GM23248 (cell line): ENCODE measurements at regions not wholly inside any gene's neighbourhood (a gene's known extent, or its start where the extent isn't known, plus 50 kb on each side); places are given as distances from the start of the nearest gene placed in this dataset.
"Not testable (repeated sequence)": the region's sequence is repeated elsewhere in the genome, so short reads cannot be mapped to it uniquely, and the experiment has no call there.

Source experiments
- DNase-seq: peaks from one replicate; pipeline ENCODE4 v3.0.0-alpha.2; 2015
- H2AFZ ChIP-seq: fragments of 200-600 bp; sonication (generic); 2 replicates; pipeline ENCODE4 v1.6.1; 2016; ENCODE audit warnings: antibody characterized with exemption
- H3F3A ChIP-seq: fragments of 200-600 bp; sonication (generic); 2 replicates; pipeline ENCODE4 v1.6.1; 2016; ENCODE audit warnings: mild to moderate bottlenecking, antibody characterized with exemption, mixed run types; ENCODE audit not compliant: insufficient read depth
- H3K27ac ChIP-seq: fragments of 200-600 bp; sonication (generic); 2 replicates; pipeline ENCODE4 v1.5.1; 2016; ENCODE audit warnings: mild to moderate bottlenecking
- H3K27me3 ChIP-seq: fragments of 200-600 bp; sonication (generic); replicated peaks from 2 replicates; pipeline ENCODE4 v1.6.1; 2016; ENCODE audit warnings: mild to moderate bottlenecking; ENCODE audit not compliant: insufficient read depth
- H3K36me3 ChIP-seq: fragments of 200-600 bp; sonication (generic); 2 replicates; pipeline ENCODE4 v1.6.1; 2016; ENCODE audit warnings: low read depth, mild to moderate bottlenecking
- H3K4me1 ChIP-seq: fragments of 200-600 bp; sonication (generic); 2 replicates; pipeline ENCODE4 v1.6.1; 2016; ENCODE audit warnings: mild to moderate bottlenecking; ENCODE audit not compliant: insufficient read depth
- H3K4me2 ChIP-seq: fragments of 200-600 bp; sonication (generic); one replicate; pipeline ENCODE4 v1.6.1; 2016; ENCODE audit warnings: mild to moderate bottlenecking; ENCODE audit not compliant: unreplicated experiment
- H3K4me3 ChIP-seq: fragments of 200-600 bp; sonication (generic); 2 replicates; pipeline ENCODE4 v1.5.1; 2016; ENCODE audit warnings: mild to moderate bottlenecking
- H3K79me2 ChIP-seq: fragments of 200-600 bp; sonication (generic); 2 replicates; pipeline ENCODE4 v1.6.1; 2016; ENCODE audit warnings: mild to moderate bottlenecking; ENCODE audit not compliant: insufficient read depth
- H3K9ac ChIP-seq: fragments of 200-600 bp; sonication (generic); 2 replicates; pipeline ENCODE4 v1.6.1; 2016; ENCODE audit warnings: mild to moderate bottlenecking
- H3K9me2 ChIP-seq: fragments of 200-600 bp; sonication (generic); 2 replicates; pipeline ENCODE4 v1.6.1; 2016; ENCODE audit warnings: mixed run types, mild to moderate bottlenecking, moderate library complexity; ENCODE audit not compliant: insufficient read depth
- H3K9me3 ChIP-seq: fragments of 200-600 bp; sonication (generic); one replicate; pipeline ENCODE4 v1.6.1; 2017; ENCODE audit warnings: low read depth
- H4K20me1 ChIP-seq: fragments of 200-600 bp; sonication (generic); 2 replicates; pipeline ENCODE4 v1.6.0; 2016; ENCODE audit not compliant: insufficient read depth
- EZH2 ChIP-seq: fragments of 200-600 bp; sonication (generic); IDR thresholded peaks from 2 replicates; pipeline ENCODE4 v1.6.1; 2018; ENCODE audit warnings: antibody characterized with exemption, mild to moderate bottlenecking; ENCODE audit not compliant: insufficient read depth, poor library complexity, severe bottlenecking
- EZH2phosphoT487 ChIP-seq: fragments of 200-600 bp; sonication (generic); IDR thresholded peaks from 2 replicates; pipeline ENCODE4 v1.6.1; 2018; ENCODE audit warnings: antibody characterized with exemption, moderate library complexity, mild to moderate bottlenecking, low read depth; ENCODE audit not compliant: insufficient read depth
- WGBS, 2 experiments: methylation state at CpG; one replicate each; pipeline ENCODE4 v1.1.6; 2015 to 2017; ENCODE audit warnings: low lambda C conversion rate in 2 of 2, low coverage in 1 of 2; ENCODE audit errors: missing lambda C conversion rate in 2 of 2; 5-methylcytosine and 5-hydroxymethylcytosine counted together
- in situ Hi-C: fragments of 300-500 bp; cut with MboI; formaldehyde crosslinking; loops from 2 replicates; pipeline ENCODE4 v1.15.0; 2020

GRCh38 chr7:65269150-65269856 is 104.4 kb upstream of the ZNF92 start:
- peak overlapping the region; percentile 32 for H3K4me2 ChIP-seq
- in situ Hi-C loops: no loop called here
- no peaks in the 10 kb centered on the region for H3K36me3 ChIP-seq
- no peaks in the 10 kb centered on the region for H3K9me2 ChIP-seq
- H3K4me3 ChIP-seq: peak overlapping the region; percentile 36
- H4K20me1 ChIP-seq: no peaks in the 10 kb centered on the region
- no peak overlapping the region for H3K9ac ChIP-seq
- peaks cover 27% of the 10 kb centered on the region for H3K27me3 ChIP-seq
- H3K79me2 ChIP-seq: no peaks in the 10 kb centered on the region
- TF ChIP-seq EZH2 (no peak), EZH2phosphoT487 (no peak)
- 2 to 3% methylated on average over 37 of the region's 37 CpGs for WGBS, 2 experiments
- no peaks in the 10 kb centered on the region for H3K4me1 ChIP-seq
- peak overlapping the region; percentile 60 for H2AFZ ChIP-seq
- H3F3A ChIP-seq: no peaks in the 10 kb centered on the region
- H3K9me3 ChIP-seq: no peaks in the 10 kb centered on the region
- no peak overlapping the region for H3K27ac ChIP-seq
- peak; percentile 20 for DNase-seq

DNA sequence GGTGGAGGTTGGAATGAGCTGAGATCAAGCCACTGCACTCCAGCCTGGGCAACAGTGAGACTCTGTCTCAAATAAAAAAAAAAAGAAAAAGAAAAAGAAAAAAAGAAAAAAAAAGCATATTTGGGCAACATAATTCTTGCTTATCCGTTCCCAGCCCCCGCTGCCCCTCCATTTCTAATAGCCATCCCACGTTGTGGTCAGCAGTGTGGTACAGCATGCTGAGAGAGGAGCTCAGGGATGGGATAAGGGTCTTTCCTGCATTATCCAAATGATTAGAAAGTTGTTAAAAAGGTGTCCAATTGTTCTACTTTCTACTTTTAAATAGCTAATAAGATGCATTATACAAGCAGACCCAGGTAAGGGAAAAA is 104.9 kb upstream of the ZNF92 start:
- no peak overlapping the region for H2AFZ ChIP-seq

GRCh38 chr7:65265933-65266519 is 107.6 kb upstream of the ZNF92 start:
- H3K9me3 ChIP-seq: no peaks in the 10 kb centered on the region
- no peaks in the 10 kb centered on the region for H3K36me3 ChIP-seq
- TF ChIP-seq EZH2phosphoT487: no peak
- no peak for TF ChIP-seq EZH2
- peaks cover 22% of the 10 kb centered on the region for H3K27me3 ChIP-seq
- no peaks in the 10 kb centered on the region for H3K79me2 ChIP-seq
- H3K4me2 ChIP-seq: no peak overlapping the region
- WGBS, 2 experiments: 25 to 28% methylated on average over 7 of the region's 7 CpGs
- no peak for DNase-seq
- no peak overlapping the region for H3K4me3 ChIP-seq
- H3K9ac ChIP-seq: no peak overlapping the region
- no peak overlapping the region for H2AFZ ChIP-seq
- H4K20me1 ChIP-seq: no peaks in the 10 kb centered on the region
- no peaks in the 10 kb centered on the region for H3K9me2 ChIP-seq
- H3K4me1 ChIP-seq: no peaks in the 10 kb centered on the region
- in situ Hi-C loops: no loop called here
- H3K27ac ChIP-seq: no peak overlapping the region
- H3F3A ChIP-seq: no peaks in the 10 kb centered on the region

More for the DNA sequence above, 104.9 kb upstream of the ZNF92 start:
- no peak overlapping the region for H3K4me2 ChIP-seq
- no peak overlapping the region for H3K4me3 ChIP-seq
- H3K27me3 ChIP-seq: peaks cover 27% of the 10 kb centered on the region
- no peaks in the 10 kb centered on the region for H3K9me3 ChIP-seq
- H3F3A ChIP-seq: no peaks in the 10 kb centered on the region
- no peak overlapping the region for H3K9ac ChIP-seq
- no peaks in the 10 kb centered on the region for H4K20me1 ChIP-seq
- no peak overlapping the region for H3K27ac ChIP-seq
- no peaks in the 10 kb centered on the region for H3K36me3 ChIP-seq
- no peak for DNase-seq
- 8 to 12% methylated on average over 3 of the region's 3 CpGs for WGBS, 2 experiments
- TF ChIP-seq EZH2phosphoT487: no peak
- no peaks in the 10 kb centered on the region for H3K4me1 ChIP-seq
- no peaks in the 10 kb centered on the region for H3K9me2 ChIP-seq
- H3K79me2 ChIP-seq: no peaks in the 10 kb centered on the region
- in situ Hi-C loops: no loop called here

DNA sequence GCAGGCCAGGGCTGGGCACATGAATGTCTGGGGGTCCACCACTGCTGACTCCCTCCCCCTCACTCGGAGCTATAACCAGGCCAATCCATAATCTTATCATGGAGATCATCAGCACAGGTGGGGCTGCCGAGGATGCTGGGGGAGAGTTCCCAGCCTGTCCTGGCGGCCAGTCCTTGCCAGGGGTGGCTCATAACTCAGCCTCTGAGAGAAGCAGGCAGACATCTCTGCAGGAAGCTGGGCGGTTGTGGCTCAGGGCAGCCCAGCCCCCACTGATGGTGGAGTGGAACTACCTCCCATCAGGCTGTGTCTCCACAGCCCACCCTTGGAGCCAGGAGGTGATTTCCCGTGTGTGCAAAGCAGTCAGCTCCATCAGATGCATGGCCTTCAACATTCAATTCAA is 109.4 kb upstream of the ZNF92 start:
- Histone ChIP-seq H3K4me2 (no peak overlapping the region), H3K36me3 (no peaks in the 10 kb centered on the region), H3K27ac (no peak overlapping the region), H3K4me3 (no peak overlapping the region), H3K9me2 (no peaks in the 10 kb centered on the region), H4K20me1 (no peaks in the 10 kb centered on the region), H3K27me3 (peaks cover 5% of the 10 kb centered on the region; the same call in 1 of the 2 replicates), H2AFZ (no peak overlapping the region), H3K9me3 (no peaks in the 10 kb centered on the region), H3K9ac (no peak overlapping the region), H3K79me2 (no peaks in the 10 kb centered on the region), H3K4me1 (no peaks in the 10 kb centered on the region), H3F3A (no peaks in the 10 kb centered on the region)
- 35 to 54% methylated on average over 4 to 5 of the region's 5 CpGs for WGBS, 2 experiments
- DNase-seq: no peak
- TF ChIP-seq EZH2 (no peak), EZH2phosphoT487 (no peak)
- in situ Hi-C loops: no loop called here

DNA sequence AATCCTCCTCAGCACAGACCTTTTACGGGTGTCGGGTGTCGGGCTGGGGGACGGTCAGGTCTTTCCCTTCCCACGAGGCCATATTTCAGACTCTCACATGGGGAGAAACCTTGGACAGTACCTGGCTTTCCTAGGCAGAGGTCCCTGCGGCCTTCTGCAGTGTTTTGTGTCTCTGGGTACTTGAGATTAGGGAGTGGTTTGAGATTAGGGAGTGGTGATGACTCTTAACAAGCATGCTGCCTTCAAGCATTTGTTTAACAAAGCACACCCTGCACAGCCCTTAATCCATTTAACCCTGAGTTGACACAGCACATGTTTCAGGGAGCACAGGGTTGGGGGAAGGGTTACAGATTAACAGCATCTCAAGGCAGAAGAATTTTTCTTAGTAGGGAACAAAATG is 113.0 kb upstream of the ZNF92 start:
- H2AFZ ChIP-seq, H3K4me1 ChIP-seq, H3K9me3 ChIP-seq, in situ Hi-C loops, H3K9me2 ChIP-seq, H3K27me3 ChIP-seq, H4K20me1 ChIP-seq, H3K9ac ChIP-seq, H3K4me3 ChIP-seq, DNase-seq, H3K79me2 ChIP-seq, H3K27ac ChIP-seq, H3K36me3 ChIP-seq, H3K4me2 ChIP-seq, H3F3A ChIP-seq: not testable (repeated sequence)
- WGBS, 2 experiments: 0 to 20% methylated on average over 2 to 5 of the region's 6 CpGs

DNA sequence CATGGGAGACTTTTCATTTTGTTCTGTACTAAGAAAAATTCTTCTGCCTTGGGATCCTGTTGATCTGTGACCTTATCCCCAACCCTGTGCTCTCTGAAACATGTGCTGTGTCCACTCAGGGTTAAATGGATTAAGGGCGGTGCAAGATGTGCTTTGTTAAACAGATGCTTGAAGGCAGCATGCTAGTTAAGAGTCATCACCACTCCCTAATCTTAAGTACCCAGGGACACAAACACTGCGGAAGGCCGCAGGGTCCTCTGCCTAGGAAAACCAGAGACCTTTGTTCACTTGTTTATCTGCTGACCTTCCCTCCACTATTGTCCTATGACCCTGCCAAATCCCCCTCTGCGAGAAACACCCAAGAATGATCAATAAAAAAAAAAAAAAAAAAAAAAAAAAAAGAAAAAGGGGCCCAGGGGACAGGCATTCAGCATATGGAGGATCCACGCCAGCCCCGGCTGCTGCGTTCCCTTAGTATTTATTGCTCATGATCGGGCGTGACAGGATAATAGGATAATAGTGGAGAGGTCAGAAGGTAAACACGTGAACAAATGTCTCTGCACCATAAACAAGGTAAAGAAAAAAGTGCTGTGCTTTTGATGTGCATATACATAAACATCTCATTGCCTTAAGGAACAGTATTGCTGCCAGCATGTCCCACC is 113.7 kb upstream of the ZNF92 start:
- H3K9me2 ChIP-seq, H3K79me2 ChIP-seq, H4K20me1 ChIP-seq, H3K4me3 ChIP-seq, H3K27me3 ChIP-seq, H3K4me1 ChIP-seq, H3F3A ChIP-seq, H3K27ac ChIP-seq, DNase-seq, H2AFZ ChIP-seq, H3K36me3 ChIP-seq, in situ Hi-C loops, H3K4me2 ChIP-seq, H3K9ac ChIP-seq, H3K9me3 ChIP-seq: not testable (repeated sequence)
- WGBS, 2 experiments: 19 to 20% methylated on average over 6 to 8 of the region's 10 CpGs
